CD14-positive monocyte (primary cell): ENCODE measurements at regions not wholly inside any gene's neighbourhood (a gene's known extent, or its start where the extent isn't known, plus 50 kb on each side); places are given as distances from the start of the nearest gene placed in this dataset.

ENCODE experiments used
- DNase-seq, 3 donors: peaks; one replicate each; pipeline ENCODE4 v3.0.0-alpha.2; 2011 to 2022
- H2AFZ ChIP-seq: 2 replicates; pipeline ENCODE4 v1.6.0; 2012; ENCODE audit warnings: mild to moderate bottlenecking, low read depth, low read length, inconsistent platforms; ENCODE audit not compliant: insufficient read depth, poor library complexity, severe bottlenecking
- H3K27ac ChIP-seq, 2 donors: 1 replicate in 1 of 2; 2 replicates in 1 of 2; pipeline ENCODE4 v1.5.1; 2012 to 2013; ENCODE audit warnings: low read length in 2 of 2, control low read depth in 1 of 2, inconsistent platforms in 1 of 2, low read depth in 1 of 2, mild to moderate bottlenecking in 1 of 2
- H3K27me3 ChIP-seq, 2 donors: one replicate each; pipeline versions ENCODE4 v1.6.0 to v1.6.1; 2011 to 2013; ENCODE audit warnings: low read length in 2 of 2; ENCODE audit not compliant: control insufficient read depth in 2 of 2, insufficient read depth in 2 of 2
- H3K36me3 ChIP-seq, 2 donors: replicated peaks in 1 of 2; 1 replicate in 1 of 2; 2 replicates in 1 of 2; pipeline versions ENCODE4 v1.5.1 to v1.6.1; 2012 to 2013; ENCODE audit warnings: low read length in 2 of 2, control low read depth in 1 of 2, inconsistent platforms in 1 of 2, mild to moderate bottlenecking in 1 of 2; ENCODE audit not compliant: insufficient read depth in 2 of 2, control insufficient read depth in 1 of 2
- H3K4me1 ChIP-seq, 2 donors: 1 replicate in 1 of 2; 2 replicates in 1 of 2; pipeline versions ENCODE4 v1.5.1 to v1.6.1; 2012 to 2013; ENCODE audit warnings: low read length in 2 of 2, control low read depth in 1 of 2, inconsistent platforms in 1 of 2, mild to moderate bottlenecking in 1 of 2, moderate library complexity in 1 of 2; ENCODE audit not compliant: insufficient read depth in 2 of 2, control insufficient read depth in 1 of 2
- H3K4me2 ChIP-seq: replicated peaks from 2 replicates; pipeline ENCODE3; 2012; ENCODE audit warnings: low read length, moderate library complexity, mild to moderate bottlenecking; ENCODE audit not compliant: poor library complexity, severe bottlenecking; ENCODE audit errors: extremely low read depth
- H3K4me3 ChIP-seq, 3 experiments: fragments of 200-600 bp in 1 of 3; sonication (generic) in 1 of 3; replicated peaks in 1 of 3; 1 replicate in 2 of 3; 2 replicates in 1 of 3; pipeline ENCODE4 v1.5.1; 2011 to 2013; ENCODE audit warnings: low read length in 3 of 3, mild to moderate bottlenecking in 3 of 3, control low read depth in 2 of 3, low read depth in 2 of 3, inconsistent platforms in 1 of 3, moderate library complexity in 1 of 3
- H3K79me2 ChIP-seq: 2 replicates; pipeline ENCODE4 v1.6.0; 2012; ENCODE audit warnings: mild to moderate bottlenecking, control low read depth, inconsistent platforms, low read length, moderate library complexity; ENCODE audit not compliant: insufficient read depth
- H3K9ac ChIP-seq: 2 replicates; pipeline ENCODE4 v1.6.0; 2017; ENCODE audit warnings: low read length, mild to moderate bottlenecking; ENCODE audit not compliant: insufficient read depth, poor library complexity, severe bottlenecking
- H3K9me3 ChIP-seq, 2 donors: replicated peaks in 1 of 2; 1 replicate in 1 of 2; 2 replicates in 1 of 2; pipeline versions ENCODE4 v1.5.1 to v1.6.1; 2012 to 2013; ENCODE audit warnings: low read length in 2 of 2, control low read depth in 1 of 2; ENCODE audit not compliant: control insufficient read depth in 1 of 2, insufficient read depth in 1 of 2
- H4K20me1 ChIP-seq: 2 replicates; pipeline ENCODE4 v1.6.0; 2012; ENCODE audit warnings: mild to moderate bottlenecking, low read length, control low read depth, moderate library complexity; ENCODE audit not compliant: insufficient read depth
- H3K27ac Mint-ChIP-seq, 7 donors: one replicate each; pipeline ENCODE4 v1.8.0; 2020; ENCODE audit warnings: mild to moderate bottlenecking in 7 of 7, mixed read lengths in 7 of 7, moderate library complexity in 6 of 7, inconsistent platforms in 2 of 7
- H3K27me3 Mint-ChIP-seq, 3 donors: one replicate each; pipeline ENCODE4 v1.8.0; 2021 to 2022; ENCODE audit warnings: low read depth in 3 of 3, mild to moderate bottlenecking in 3 of 3, mixed read lengths in 3 of 3, moderate library complexity in 3 of 3, inconsistent platforms in 1 of 3
- H3K36me3 Mint-ChIP-seq, 2 donors: one replicate each; pipeline ENCODE4 v1.8.0; 2020; ENCODE audit warnings: mixed read lengths in 2 of 2, inconsistent platforms in 1 of 2, mild to moderate bottlenecking in 1 of 2
- H3K4me1 Mint-ChIP-seq: one replicate; pipeline ENCODE4 v1.8.0; 2020; ENCODE audit warnings: mild to moderate bottlenecking, mixed read lengths
- H3K4me3 Mint-ChIP-seq, 2 donors: one replicate each; pipeline ENCODE4 v1.8.0; 2020; ENCODE audit warnings: mild to moderate bottlenecking in 2 of 2, mixed read lengths in 2 of 2, moderate library complexity in 1 of 2
- H3K9me3 Mint-ChIP-seq, 7 donors: one replicate each; pipeline ENCODE4 v1.8.0; 2020 to 2022; ENCODE audit warnings: mixed read lengths in 7 of 7, mild to moderate bottlenecking in 6 of 7, moderate library complexity in 6 of 7, inconsistent platforms in 2 of 7
- CTCF ChIP-seq: fragments of 200-600 bp; IDR thresholded peaks from one replicate; pipeline ENCODE4 v1.8.0; 2022; ENCODE audit warnings: antibody characterized with exemption, mild to moderate bottlenecking
- WGBS: methylation state at CpG from one replicate; pipeline ENCODE4 v1.1.5; 2013; ENCODE audit warnings: missing lambda C conversion rate; ENCODE audit not compliant: insufficient coverage; 5-methylcytosine and 5-hydroxymethylcytosine counted together
- intact Hi-C, 2 donors: fragments of 100-400 bp; cut with micrococcal nuclease; formaldehyde crosslinking; loops; one replicate each; pipeline versions ENCODE4 v1.15.0 to v1.15.1; 2023

GRCh38 chr5:82622711-82623514, 344.8 kb upstream of the RPS23 start:
- Histone ChIP-seq H3K27me3 (no peaks in the 10 kb centered on the region), H3K4me1 (no peaks in the 10 kb centered on the region), H3K27ac (no peak overlapping the region), H3K4me3 (no peak overlapping the region), H3K4me2 (no peak overlapping the region), H3K9ac (no peak overlapping the region), H2AFZ (no peak overlapping the region), H3K79me2 (no peaks in the 10 kb centered on the region), H3K36me3 (no peaks in the 10 kb centered on the region), H3K9me3 (no peaks in the 10 kb centered on the region), H4K20me1 (no peaks in the 10 kb centered on the region)
- H3K27me3 Mint-ChIP-seq = peaks cover 0 to 2% (median 1%) of the 10 kb centered on the region in 3 donors
- intact Hi-C loops = no loop called here
- no peaks in the 10 kb centered on the region for H3K4me1 Mint-ChIP-seq
- no peak overlapping the region for H3K27ac Mint-ChIP-seq
- H3K36me3 Mint-ChIP-seq = no peaks in the 10 kb centered on the region
- 100% methylated on average over 2 of the region's 6 CpGs for WGBS
- DNase-seq = no peak
- peaks cover 0 to 7% (median 4%) of the 10 kb centered on the region in 7 donors for H3K9me3 Mint-ChIP-seq
- H3K4me3 Mint-ChIP-seq = no peak overlapping the region
- TF ChIP-seq CTCF = no peak

DNA sequence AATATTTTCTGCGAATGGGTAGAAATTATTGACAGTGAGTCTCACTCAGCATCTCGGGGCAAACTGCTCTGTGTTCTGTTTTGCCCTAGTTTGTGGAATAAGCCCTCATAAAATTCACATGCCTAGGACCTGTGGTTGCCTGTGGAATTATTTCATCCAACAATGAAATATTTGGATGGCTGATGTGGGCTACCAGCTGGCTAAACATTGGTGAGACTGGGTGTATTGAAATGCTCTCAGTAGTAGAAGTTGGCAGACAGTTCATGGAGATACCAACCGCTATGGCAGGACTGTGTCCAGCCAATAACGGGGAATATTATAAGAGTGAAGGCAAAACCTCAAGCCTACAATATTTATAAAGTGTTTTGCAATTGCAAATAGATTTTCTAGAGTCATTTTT, 344.1 kb upstream of the RPS23 start:
- no peaks in the 10 kb centered on the region for H3K27me3 ChIP-seq
- no peak overlapping the region for H3K27ac ChIP-seq
- H4K20me1 ChIP-seq = no peaks in the 10 kb centered on the region
- DNase-seq = no peak
- 100% methylated on average over 1 of the region's 4 CpGs for WGBS
- Mint-ChIP-seq H3K4me1 (no peaks in the 10 kb centered on the region), H3K9me3 (peaks cover 0 to 7% (median 4%) of the 10 kb centered on the region in 7 donors), H3K36me3 (no peaks in the 10 kb centered on the region), H3K27me3 (peaks cover 0 to 2% (median 1%) of the 10 kb centered on the region in 3 donors), H3K27ac (no peak overlapping the region), H3K4me3 (no peak overlapping the region)
- no peak overlapping the region for H3K4me2 ChIP-seq
- no peak for TF ChIP-seq CTCF
- no peak overlapping the region for H3K9ac ChIP-seq
- H3K4me1 ChIP-seq = no peaks in the 10 kb centered on the region
- H3K9me3 ChIP-seq = no peaks in the 10 kb centered on the region
- no peaks in the 10 kb centered on the region for H3K79me2 ChIP-seq
- intact Hi-C loops = no loop called here
- H3K4me3 ChIP-seq = no peak overlapping the region
- H2AFZ ChIP-seq = no peak overlapping the region
- H3K36me3 ChIP-seq = no peaks in the 10 kb centered on the region
